Hematopoietic multipotent progenitor cell treated with erythropoietin and hydrocortisone succinate and interleukin-3 and kit ligand, for 15 days (in vitro differentiated cells): ENCODE measurements at regions not wholly inside any gene's neighbourhood (a gene's known extent, or its start where the extent isn't known, plus 50 kb on each side); places are given as distances from the start of the nearest gene placed in this dataset.
"Not testable (repeated sequence)": the region's sequence is repeated elsewhere in the genome, so short reads cannot be mapped to it uniquely, and the experiment has no call there.

Experiments
- DNase-seq: peaks from one replicate; pipeline ENCODE4 v3.0.0-alpha.2; 2015; ENCODE audit warnings: low spot score

GRCh38 chr17:64724246-64724645 lies 62.1 kb upstream of the SMURF2 start:
- not testable (repeated sequence) for DNase-seq

- DNase-seq: no peak
Measured at GRCh38 chr17:64723781-64724180, 61.7 kb upstream of the SMURF2 start.

- not testable (repeated sequence) for DNase-seq
Measured at GRCh38 chr17:64721556-64721955, 59.4 kb upstream of the SMURF2 start.

GRCh38 chr17:64720253-64720652 lies 58.1 kb upstream of the SMURF2 start:
- DNase-seq: not testable (repeated sequence)

- DNase-seq: not testable (repeated sequence)
Measured at GRCh38 chr17:64719517-64719916, 57.4 kb upstream of the SMURF2 start.

- DNase-seq: not testable (repeated sequence)
Measured at GRCh38 chr17:64718816-64719215, 56.7 kb upstream of the SMURF2 start.

- DNase-seq: no peak
Measured at GRCh38 chr17:64718058-64718457, 56.0 kb upstream of the SMURF2 start.

- not testable (repeated sequence) for DNase-seq
Measured at GRCh38 chr17:64716496-64716895, 54.4 kb upstream of the SMURF2 start.

- not testable (repeated sequence) for DNase-seq
Measured at GRCh38 chr17:64713786-64714185, 51.7 kb upstream of the SMURF2 start.

GRCh38 chr17:64712557-64713351 lies 50.6 kb upstream of the SMURF2 start:
- DNase-seq: not testable (repeated sequence)
